Mesenchymal stem cell (in vitro differentiated cells and primary cell): ENCODE measurements at regions not wholly inside any gene's neighbourhood (a gene's known extent, or its start where the extent isn't known, plus 50 kb on each side); places are given as distances from the start of the nearest gene placed in this dataset.
A peak's percentile ranks its signal among the peaks of the same experiment; 100 is the strongest.

Experiments used
- DNase-seq: peaks from one replicate; pipeline ENCODE4 v3.0.0-alpha.2; 2013
- H2AFZ ChIP-seq: one replicate; pipeline ENCODE4 v1.6.1; 2013; ENCODE audit warnings: low read depth, mild to moderate bottlenecking, control low read depth, inconsistent platforms, low read length, moderate library complexity
- H2AK5ac ChIP-seq: 2 replicates; pipeline ENCODE4 v1.6.1; 2013; ENCODE audit warnings: low read length, moderate library complexity, mild to moderate bottlenecking, inconsistent platforms; ENCODE audit not compliant: severe bottlenecking
- H2BK120ac ChIP-seq: one replicate; pipeline ENCODE4 v1.6.1; 2013; ENCODE audit warnings: low read depth, mild to moderate bottlenecking, inconsistent platforms, low read length, moderate library complexity
- H2BK12ac ChIP-seq, 2 experiments: one replicate each; pipeline ENCODE4 v1.6.1; 2013; ENCODE audit warnings: inconsistent platforms in 2 of 2, low read length in 2 of 2, mild to moderate bottlenecking in 2 of 2, moderate library complexity in 2 of 2, control low read depth in 1 of 2
- H2BK15ac ChIP-seq: one replicate; pipeline ENCODE4 v1.6.1; 2013; ENCODE audit warnings: mild to moderate bottlenecking, low read depth, inconsistent platforms; ENCODE audit not compliant: poor library complexity, severe bottlenecking
- H2BK5ac ChIP-seq: 2 replicates; pipeline ENCODE4 v1.6.1; 2013; ENCODE audit warnings: low read depth, mild to moderate bottlenecking, low read length, control low read depth, inconsistent platforms; ENCODE audit not compliant: poor library complexity, severe bottlenecking
- H3K14ac ChIP-seq, 2 experiments: one replicate each; pipeline ENCODE4 v1.6.1; 2013; ENCODE audit warnings: inconsistent platforms in 2 of 2, low read length in 2 of 2, control low read depth in 1 of 2, mild to moderate bottlenecking in 1 of 2, moderate library complexity in 1 of 2
- H3K18ac ChIP-seq, 2 experiments: one replicate each; pipeline ENCODE4 v1.6.1; 2013; ENCODE audit warnings: inconsistent platforms in 2 of 2, low read length in 2 of 2, control low read depth in 1 of 2, low read depth in 1 of 2, mild to moderate bottlenecking in 1 of 2
- H3K23ac ChIP-seq, 2 experiments: one replicate each; pipeline ENCODE4 v1.6.1; 2013; ENCODE audit warnings: inconsistent platforms in 2 of 2, low read length in 2 of 2, mild to moderate bottlenecking in 2 of 2, moderate library complexity in 2 of 2, control low read depth in 1 of 2
- H3K27ac ChIP-seq: 2 replicates; pipeline ENCODE4 v1.5.1; 2013; ENCODE audit warnings: mild to moderate bottlenecking, moderate library complexity, low read length, control low read depth, inconsistent platforms; ENCODE audit not compliant: poor library complexity, severe bottlenecking
- H3K27me3 ChIP-seq, 2 experiments: 2 replicates each; pipeline versions ENCODE4 v1.6.1 to v1.7.0; 2013; ENCODE audit warnings: low read length in 2 of 2, mild to moderate bottlenecking in 2 of 2, moderate library complexity in 2 of 2, control low read depth in 1 of 2, inconsistent platforms in 1 of 2; ENCODE audit not compliant: control insufficient read depth in 1 of 2, insufficient read depth in 1 of 2
- H3K36me3 ChIP-seq, 2 experiments: 2 replicates each; pipeline versions ENCODE4 v1.6.1 to v1.7.0; 2013; ENCODE audit warnings: low read length in 2 of 2, control low read depth in 1 of 2, inconsistent platforms in 1 of 2, low read depth in 1 of 2, mild to moderate bottlenecking in 1 of 2; ENCODE audit not compliant: insufficient read depth in 2 of 2, control insufficient read depth in 1 of 2
- H3K4ac ChIP-seq, 2 experiments: one replicate each; pipeline ENCODE4 v1.6.1; 2013; ENCODE audit warnings: inconsistent platforms in 2 of 2, low read length in 2 of 2, mild to moderate bottlenecking in 2 of 2, moderate library complexity in 2 of 2, control low read depth in 1 of 2, low read depth in 1 of 2
- H3K4me1 ChIP-seq: 2 replicates; pipeline ENCODE4 v1.6.1; 2013; ENCODE audit warnings: low read depth, low read length, control low read depth; ENCODE audit not compliant: control insufficient read depth, insufficient read depth
- H3K4me2 ChIP-seq: 2 replicates; pipeline ENCODE4 v1.6.1; 2013; ENCODE audit warnings: low read length, mild to moderate bottlenecking, inconsistent platforms; ENCODE audit not compliant: poor library complexity, severe bottlenecking
- H3K4me3 ChIP-seq, 2 experiments: 2 replicates each; pipeline versions ENCODE4 v1.5.1 to v1.7.0; 2013; ENCODE audit warnings: low read length in 2 of 2, mild to moderate bottlenecking in 2 of 2, control low read depth in 1 of 2, low read depth in 1 of 2; ENCODE audit not compliant: insufficient read depth in 1 of 2
- H3K79me1 ChIP-seq: replicated peaks from 2 replicates; pipeline ENCODE4 v1.6.1; 2013; ENCODE audit warnings: mild to moderate bottlenecking, control low read depth, low read length, inconsistent platforms; ENCODE audit not compliant: poor library complexity, severe bottlenecking
- H3K9ac ChIP-seq: 2 replicates; pipeline ENCODE4 v1.7.0; 2013; ENCODE audit warnings: mild to moderate bottlenecking, low read length, moderate library complexity
- H3K9me3 ChIP-seq: 2 replicates; pipeline ENCODE4 v1.7.0; 2013; ENCODE audit warnings: mild to moderate bottlenecking, low read length; ENCODE audit not compliant: control insufficient read depth
- H4K8ac ChIP-seq: one replicate; pipeline ENCODE4 v1.6.1; 2013; ENCODE audit warnings: inconsistent platforms, mild to moderate bottlenecking, low read length, moderate library complexity
- H4K91ac ChIP-seq: one replicate; pipeline ENCODE4 v1.6.1; 2013; ENCODE audit warnings: mild to moderate bottlenecking, low read length, inconsistent platforms
- WGBS: methylation state at CpG from one replicate; pipeline ENCODE4 v1.1.7; 2013; ENCODE audit warnings: mixed read lengths; 5-methylcytosine and 5-hydroxymethylcytosine counted together

GRCh38 chr6:94052749-94053148, 633.4 kb upstream of the EPHA7 start:
- no peak overlapping the region for H3K18ac ChIP-seq
- no peaks in the 10 kb centered on the region for H3K36me3 ChIP-seq
- no peak overlapping the region for H2BK12ac ChIP-seq
- H2BK5ac ChIP-seq: no peak overlapping the region
- no CpG with 5 or more reads among the region's 1 CpG for WGBS
- no peak overlapping the region for H2BK120ac ChIP-seq
- H3K4me2 ChIP-seq: no peak overlapping the region
- DNase-seq: peak; percentile 37
- H4K8ac ChIP-seq: no peak overlapping the region
- no peak overlapping the region for H3K23ac ChIP-seq
- H3K4me1 ChIP-seq: no peaks in the 10 kb centered on the region
- H3K14ac ChIP-seq: no peak overlapping the region
- no peaks in the 10 kb centered on the region for H3K9me3 ChIP-seq
- H3K27ac ChIP-seq: peak overlapping the region; percentile 62
- H3K4me3 ChIP-seq: no peak overlapping the region
- no peaks in the 10 kb centered on the region for H3K27me3 ChIP-seq
- no peak overlapping the region for H2AFZ ChIP-seq
- no peaks in the 10 kb centered on the region for H3K79me1 ChIP-seq
- no peak overlapping the region for H3K9ac ChIP-seq
- no peak overlapping the region for H2BK15ac ChIP-seq
- H4K91ac ChIP-seq: no peak overlapping the region
- H3K4ac ChIP-seq: no peak overlapping the region
- no peak overlapping the region for H2AK5ac ChIP-seq

GRCh38 chr6:94050515-94050914, 631.2 kb upstream of the EPHA7 start:
- H2AFZ ChIP-seq: no peak overlapping the region
- no peak overlapping the region for H3K4me2 ChIP-seq
- no peak overlapping the region for H3K27ac ChIP-seq
- H3K27me3 ChIP-seq: no peaks in the 10 kb centered on the region
- no peak overlapping the region for H2BK120ac ChIP-seq
- no peak for DNase-seq
- 87% methylated on average over 2 of the region's 3 CpGs for WGBS
- no peak overlapping the region for H3K18ac ChIP-seq
- H3K14ac ChIP-seq: no peak overlapping the region
- no peak overlapping the region for H4K91ac ChIP-seq
- no peaks in the 10 kb centered on the region for H3K79me1 ChIP-seq
- no peak overlapping the region for H3K9ac ChIP-seq
- H2BK15ac ChIP-seq: no peak overlapping the region
- no peaks in the 10 kb centered on the region for H3K4me1 ChIP-seq
- H3K23ac ChIP-seq: no peak overlapping the region
- no peaks in the 10 kb centered on the region for H3K9me3 ChIP-seq
- H2BK5ac ChIP-seq: no peak overlapping the region
- no peak overlapping the region for H2BK12ac ChIP-seq
- no peaks in the 10 kb centered on the region for H3K36me3 ChIP-seq
- H3K4ac ChIP-seq: no peak overlapping the region
- no peak overlapping the region for H3K4me3 ChIP-seq
- H4K8ac ChIP-seq: no peak overlapping the region
- H2AK5ac ChIP-seq: no peak overlapping the region

- no peak overlapping the region for H3K9ac ChIP-seq
- H4K8ac ChIP-seq: no peak overlapping the region
- H3K4me1 ChIP-seq: no peaks in the 10 kb centered on the region
Observed at GRCh38 chr6:94049001-94049400, 629.6 kb upstream of the EPHA7 start.

GRCh38 chr6:94045099-94045829, 625.9 kb upstream of the EPHA7 start:
- no peaks in the 10 kb centered on the region for H3K79me1 ChIP-seq
- H4K8ac ChIP-seq: no peak overlapping the region
- H2AK5ac ChIP-seq: no peak overlapping the region
- H3K27ac ChIP-seq: peak overlapping the region; percentile 88
- H2BK12ac ChIP-seq: no peak overlapping the region
- no peak overlapping the region for H3K18ac ChIP-seq
- peak overlapping the region; percentile 32 for H2BK5ac ChIP-seq
- no peak overlapping the region for H2BK120ac ChIP-seq
- H3K23ac ChIP-seq: no peak overlapping the region
- no peak for DNase-seq
- no peak overlapping the region for H4K91ac ChIP-seq
- H3K36me3 ChIP-seq: no peaks in the 10 kb centered on the region
- H3K9ac ChIP-seq: no peak overlapping the region
- peaks cover 2% of the 10 kb centered on the region for H3K4me1 ChIP-seq
- no peaks in the 10 kb centered on the region for H3K27me3 ChIP-seq
- H3K4me2 ChIP-seq: peak overlapping the region; percentile 13
- H3K4ac ChIP-seq: no peak overlapping the region
- H3K9me3 ChIP-seq: no peaks in the 10 kb centered on the region
- H3K14ac ChIP-seq: no peak overlapping the region
- no peak overlapping the region for H3K4me3 ChIP-seq
- 93% methylated on average over 9 of the region's 12 CpGs for WGBS
- no peak overlapping the region for H2AFZ ChIP-seq
- no peak overlapping the region for H2BK15ac ChIP-seq

More at GRCh38 chr6:94049001-94049400, 629.6 kb upstream of the EPHA7 start:
- peak overlapping the region; percentile 10 for H3K27ac ChIP-seq
- H3K4me2 ChIP-seq: no peak overlapping the region
- no peaks in the 10 kb centered on the region for H3K36me3 ChIP-seq
- H2AFZ ChIP-seq: no peak overlapping the region
- no peak overlapping the region for H3K4me3 ChIP-seq
- no peak overlapping the region for H4K91ac ChIP-seq
- H2BK5ac ChIP-seq: no peak overlapping the region
- no peak overlapping the region for H2BK120ac ChIP-seq
- H2BK15ac ChIP-seq: no peak overlapping the region
- no peak for DNase-seq
- H3K23ac ChIP-seq: no peak overlapping the region
- no peak overlapping the region for H3K18ac ChIP-seq
- no peak overlapping the region for H2AK5ac ChIP-seq
- H3K9me3 ChIP-seq: no peaks in the 10 kb centered on the region
- H3K27me3 ChIP-seq: no peaks in the 10 kb centered on the region
- H3K4ac ChIP-seq: no peak overlapping the region
- H2BK12ac ChIP-seq: no peak overlapping the region
- no peak overlapping the region for H3K14ac ChIP-seq
- no peaks in the 10 kb centered on the region for H3K79me1 ChIP-seq
